HG03520 (cell line): ENCODE measurements at regions not wholly inside any gene's neighbourhood (a gene's known extent, or its start where the extent isn't known, plus 50 kb on each side); places are given as distances from the start of the nearest gene placed in this dataset.
"Not testable (repeated sequence)": the region's sequence is repeated elsewhere in the genome, so short reads cannot be mapped to it uniquely, and the experiment has no call there.

ENCODE experiments used
- ATAC-seq: cut with Tn5 transposase; IDR thresholded peaks from one replicate; pipeline ENCODE4 v1.9.1; 2021; ENCODE audit warnings: mild to moderate bottlenecking, moderate library complexity; ENCODE audit not compliant: unreplicated experiment

DNA sequence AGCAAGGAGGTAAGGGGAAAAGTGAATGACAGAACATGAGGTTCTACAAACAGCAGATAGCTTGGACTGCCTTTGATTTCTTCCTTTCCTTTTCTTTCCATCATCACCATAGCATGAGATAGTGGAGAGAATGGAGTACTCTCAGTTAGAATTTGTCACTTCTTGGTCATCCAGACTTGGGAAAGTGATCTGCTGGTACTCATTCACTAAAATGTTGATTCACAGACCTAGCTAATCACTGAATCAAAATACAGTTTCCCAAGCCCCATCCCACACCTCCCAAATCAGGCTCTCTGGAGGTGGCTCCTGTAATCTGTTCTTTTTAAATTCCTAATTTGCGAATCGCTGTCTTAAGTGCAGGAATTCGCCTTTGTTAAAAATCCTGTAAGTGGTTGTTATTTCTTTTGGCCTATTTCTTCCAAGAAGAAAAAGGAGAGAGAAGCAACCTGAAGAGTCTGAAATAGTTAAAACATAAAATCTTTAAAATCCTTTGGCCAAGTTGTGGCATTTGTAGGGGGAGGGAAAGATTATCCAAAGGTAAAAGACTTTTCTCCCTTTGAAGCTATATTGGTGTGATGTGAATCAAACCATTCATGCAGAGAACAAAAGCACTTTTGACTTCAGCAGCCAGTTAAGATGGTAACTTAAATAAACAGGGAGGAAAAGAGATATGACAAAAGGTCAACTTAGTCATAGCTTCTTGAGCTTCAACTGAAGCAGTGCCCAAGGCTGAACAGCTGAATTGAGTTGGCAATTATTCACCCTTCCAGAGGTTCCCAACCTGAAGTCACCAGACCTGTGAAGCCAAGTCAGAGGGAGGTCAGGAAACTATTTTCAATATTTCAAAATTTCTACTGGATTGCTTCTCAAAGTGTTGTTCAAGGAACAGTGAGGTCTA is 255.1 kb upstream of the KRR1 start:
- ATAC-seq = no peak

DNA sequence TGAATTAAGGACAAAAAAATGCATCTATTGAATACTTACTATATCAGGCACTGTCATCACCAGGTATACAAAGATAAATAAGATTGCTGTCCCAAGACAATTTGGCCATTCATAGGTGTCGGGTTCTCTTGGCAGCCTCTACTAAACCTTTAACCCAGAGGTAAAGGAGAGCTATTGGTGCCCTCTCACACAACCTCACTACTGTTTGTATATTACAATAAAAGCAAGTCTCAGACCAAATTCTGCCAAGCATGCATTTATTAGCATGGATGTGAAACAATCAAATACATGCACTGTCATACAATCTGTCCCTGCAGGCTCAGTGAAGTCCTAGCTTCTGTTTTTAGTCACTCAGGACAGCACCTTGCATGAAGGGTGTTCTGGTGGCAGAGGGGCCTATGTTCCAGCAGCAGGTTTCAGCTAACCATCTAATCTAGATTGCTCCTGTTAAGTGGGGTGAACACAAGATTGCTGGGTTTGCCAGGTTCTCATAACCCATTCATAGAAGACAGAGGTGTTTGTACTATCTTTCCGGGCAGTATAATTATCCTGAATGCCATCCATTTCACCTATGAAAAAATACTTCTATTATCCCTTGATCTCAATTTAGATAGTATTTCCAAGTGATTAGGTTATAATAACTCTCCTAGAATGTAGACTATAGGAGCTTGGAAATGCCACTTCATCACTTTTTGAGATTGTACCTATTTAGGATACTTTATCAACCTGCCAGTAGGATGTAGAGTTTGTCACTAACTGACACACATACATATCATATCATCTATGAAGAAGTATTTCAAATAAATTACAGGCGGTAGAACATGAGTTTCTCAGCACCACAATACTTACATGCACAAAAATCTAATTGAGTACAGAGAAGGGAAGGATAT is 254.0 kb upstream of the KRR1 start:
- no peak for ATAC-seq

DNA sequence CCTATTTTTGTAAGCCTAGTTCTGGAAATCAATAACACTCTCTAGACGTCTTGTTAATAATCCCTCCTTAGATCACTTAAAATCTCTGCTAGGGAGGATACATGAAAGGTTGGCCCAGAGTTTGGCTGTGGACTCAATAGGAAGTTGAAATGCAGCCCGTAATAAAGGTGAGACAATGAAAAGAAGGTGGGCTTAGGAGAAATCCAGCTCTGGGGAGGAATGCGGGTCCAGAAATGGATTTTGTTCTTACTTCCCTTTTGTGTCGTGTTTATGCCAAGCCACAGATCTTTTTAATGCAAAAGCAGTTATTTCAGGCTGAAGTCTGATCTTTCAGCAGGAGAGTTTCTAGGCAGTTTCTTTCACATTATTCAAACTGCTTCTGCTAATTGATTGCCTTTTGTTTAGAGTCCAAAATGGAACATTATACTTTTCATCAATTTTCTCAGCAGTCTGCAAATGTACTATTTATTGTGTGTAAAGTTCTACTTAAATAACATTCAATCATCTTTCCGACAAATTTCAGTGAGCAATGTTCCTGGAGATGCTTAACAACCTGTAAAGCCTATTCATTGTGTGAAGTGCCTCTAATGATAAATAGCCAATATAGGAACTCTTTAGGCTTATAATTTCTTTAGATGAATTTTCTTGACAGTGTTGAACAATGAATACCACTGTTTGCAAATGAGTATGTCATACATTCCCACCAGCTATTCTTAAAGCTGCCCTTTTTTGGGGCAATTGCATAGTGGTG is 252.9 kb upstream of the KRR1 start:
- ATAC-seq = no peak

DNA sequence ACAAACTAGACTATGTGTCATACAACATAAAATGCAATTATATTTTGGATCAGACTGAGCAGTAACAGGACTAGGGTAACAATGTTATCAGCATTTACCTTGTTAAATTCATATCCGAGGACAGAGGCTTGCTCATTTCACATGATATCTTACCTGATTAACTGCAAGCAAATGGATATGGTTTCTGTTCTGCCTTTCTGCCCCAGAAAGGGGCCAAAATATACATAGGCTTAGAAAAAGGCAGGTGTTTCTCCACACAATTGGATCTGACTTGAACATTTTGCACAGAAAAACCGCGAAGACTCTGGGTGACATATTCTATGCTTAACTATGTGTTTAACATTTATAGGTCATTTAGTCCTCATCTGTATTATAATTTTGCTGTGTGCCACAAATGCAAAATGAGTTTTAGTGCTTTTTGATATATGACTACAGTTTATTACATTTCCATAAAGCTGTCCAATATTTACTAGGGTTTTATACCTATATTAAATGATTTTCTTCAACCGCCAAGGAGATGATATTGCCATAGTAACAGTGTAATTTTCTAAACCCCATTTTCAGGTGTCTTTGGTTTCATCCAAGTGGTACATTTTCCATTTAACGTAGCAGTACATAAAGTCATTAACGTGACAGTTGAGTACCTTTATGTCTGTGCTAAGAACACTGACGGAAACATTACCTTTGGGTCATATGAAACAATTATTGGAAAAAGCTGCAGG is 249.3 kb upstream of the KRR1 start:
- no peak for ATAC-seq

DNA sequence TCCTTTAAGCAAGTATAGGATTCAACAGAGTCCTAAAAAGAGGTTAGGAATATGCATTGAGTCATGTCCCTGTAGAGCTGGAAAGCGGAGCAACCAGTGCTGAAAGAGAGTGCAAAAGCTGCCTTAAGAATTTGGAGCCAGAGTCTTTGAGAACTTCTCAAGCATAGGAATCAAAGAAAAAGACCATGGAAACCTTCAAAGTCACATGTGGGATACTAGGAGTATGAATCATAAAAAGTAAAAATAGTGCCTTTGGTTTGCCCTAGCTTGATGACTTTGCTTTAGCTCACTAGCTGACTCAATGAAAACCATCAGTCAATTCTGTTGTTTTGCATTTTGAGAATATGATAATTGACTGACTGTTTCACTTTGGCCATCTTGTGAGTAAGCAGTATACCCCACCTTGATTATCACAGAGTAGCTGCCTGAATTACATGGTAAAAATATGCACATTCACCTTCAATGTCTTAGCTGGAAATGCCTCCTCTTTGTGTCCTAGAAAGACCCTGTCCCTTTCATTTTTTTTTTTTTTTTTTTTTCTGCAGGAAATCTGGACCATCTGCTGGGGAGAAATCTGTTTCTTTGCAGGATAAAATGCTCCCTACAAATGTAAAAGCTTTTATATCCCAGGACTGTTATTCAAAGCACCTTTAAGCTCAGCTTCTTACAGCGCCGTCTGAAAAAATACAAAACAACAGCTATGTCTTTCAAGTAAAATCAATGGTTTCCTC is 248.6 kb upstream of the KRR1 start:
- peak; percentile 60 for ATAC-seq

DNA sequence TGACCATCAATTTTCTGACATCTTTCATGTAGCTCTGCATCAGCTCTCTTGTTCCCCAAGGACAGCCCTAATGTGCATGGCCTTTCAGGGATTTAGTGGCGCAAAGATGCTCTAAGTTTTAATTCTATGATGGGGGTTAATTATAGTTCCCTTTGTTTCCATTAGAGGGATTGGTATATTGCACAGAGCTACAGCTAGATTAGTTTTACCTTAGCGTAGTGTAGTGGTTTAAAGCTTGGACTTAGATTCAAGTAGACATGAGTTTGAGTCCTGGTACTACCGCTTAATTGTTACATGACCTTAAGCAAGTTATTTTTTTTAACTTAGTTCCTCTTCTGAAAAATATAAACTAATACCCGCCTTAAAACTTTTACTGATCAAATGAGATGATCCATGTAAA is 247.8 kb upstream of the KRR1 start:
- no peak for ATAC-seq

DNA sequence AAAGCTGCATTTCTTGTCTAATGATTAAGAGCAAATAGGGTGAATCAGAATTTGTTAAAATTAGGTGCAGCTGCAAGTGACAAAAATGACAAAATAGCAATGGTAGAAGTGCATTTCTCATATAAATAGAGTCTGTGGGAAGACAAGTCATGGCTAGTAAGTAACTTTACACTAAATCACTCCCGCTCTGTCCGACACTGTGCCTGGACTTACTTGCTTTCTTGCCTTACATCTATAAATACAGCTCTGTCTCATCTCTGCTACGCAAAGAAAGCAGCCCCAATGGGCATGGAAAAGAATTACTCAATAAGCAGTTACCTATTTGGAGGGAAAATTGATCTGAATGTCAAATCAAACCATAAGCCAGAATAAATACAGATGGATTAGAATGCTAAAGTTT is 245.4 kb upstream of the KRR1 start:
- ATAC-seq = no peak

DNA sequence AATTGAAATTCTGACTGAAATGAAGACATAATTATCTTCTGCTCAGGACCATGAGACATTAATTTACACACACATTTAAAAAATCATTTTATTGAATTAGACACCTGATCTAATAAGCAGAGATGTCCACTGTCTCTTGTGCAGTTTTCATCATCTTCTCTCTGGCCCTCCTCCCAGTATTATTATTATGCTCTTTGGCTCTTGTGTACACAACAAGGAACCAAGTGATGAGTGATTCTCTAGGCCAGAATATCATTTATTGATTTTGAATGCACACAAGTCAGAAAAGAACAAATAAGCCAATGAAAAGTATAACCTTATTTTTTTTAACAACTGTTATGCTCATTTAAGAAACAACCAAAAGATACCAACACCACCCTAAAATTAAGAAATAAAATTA is 244.7 kb upstream of the KRR1 start:
- no peak for ATAC-seq

DNA sequence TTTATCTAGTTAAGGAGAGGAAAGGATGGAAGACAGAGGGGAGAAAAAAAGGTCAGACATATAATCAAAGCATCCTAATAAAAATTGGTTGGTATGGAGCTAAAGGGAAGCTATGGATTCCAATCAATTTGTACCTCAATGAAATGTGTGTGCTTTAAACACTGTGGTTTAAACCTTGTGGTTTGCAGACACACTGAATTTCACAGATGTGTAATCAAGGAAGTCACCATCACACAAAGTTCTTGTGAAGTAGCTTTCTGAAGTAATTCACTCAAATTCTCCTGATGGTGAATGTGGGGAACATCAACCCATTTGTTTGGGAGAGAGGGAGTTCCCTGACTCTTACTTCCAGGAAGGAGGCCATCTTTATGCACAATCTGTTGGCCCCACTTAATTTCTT is 243.3 kb upstream of the KRR1 start:
- no peak for ATAC-seq

DNA sequence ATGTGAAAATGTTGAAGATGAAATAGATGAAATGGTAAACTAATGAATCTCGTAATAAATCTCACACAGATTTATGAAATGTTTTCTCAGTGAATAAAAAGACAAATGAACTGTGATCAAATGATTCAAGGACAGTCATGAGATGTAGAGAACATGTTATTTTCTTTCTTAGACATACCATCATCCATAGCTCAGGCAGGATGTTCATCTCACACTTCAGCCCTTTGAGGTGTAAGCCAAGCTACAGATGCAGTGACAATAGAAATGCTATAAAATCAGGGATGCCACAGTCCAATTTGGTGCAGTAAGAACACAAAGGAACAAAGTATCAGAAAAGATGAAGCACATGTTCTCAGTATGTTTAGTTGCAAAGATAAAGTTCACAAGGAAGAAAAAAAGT is 242.7 kb upstream of the KRR1 start:
- ATAC-seq = no peak

DNA sequence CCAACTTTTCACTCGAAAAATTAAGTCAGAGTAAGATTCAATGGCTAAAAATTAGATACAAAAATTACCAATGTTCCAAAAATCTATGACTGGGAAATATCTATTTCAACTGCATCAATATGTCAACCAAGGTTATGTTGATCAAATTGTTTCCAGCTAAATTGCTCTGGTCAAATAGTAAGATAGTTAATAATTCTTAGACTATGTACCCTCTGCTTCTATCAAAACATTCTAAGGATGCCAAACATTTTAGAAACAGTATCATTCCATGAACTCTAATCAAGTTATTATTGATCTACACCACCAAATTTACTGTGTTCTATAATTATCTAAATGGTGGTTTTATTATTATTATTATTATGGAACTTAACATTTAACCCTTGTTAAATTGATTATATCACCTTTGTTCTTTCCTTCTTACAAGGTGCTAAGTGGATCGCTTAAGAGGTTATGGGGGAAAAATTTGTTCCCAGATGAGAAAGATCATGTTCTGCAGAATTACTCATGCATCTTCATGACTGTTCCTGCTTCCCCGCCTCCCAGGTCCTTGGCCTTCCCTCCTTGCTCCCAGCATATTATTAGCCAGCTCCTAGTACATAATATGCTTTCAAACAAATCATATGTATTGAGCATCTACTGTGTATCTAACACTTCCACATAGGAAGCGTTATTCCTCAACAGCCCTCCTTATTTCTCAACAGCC is 240.5 kb upstream of the KRR1 start:
- no peak for ATAC-seq

DNA sequence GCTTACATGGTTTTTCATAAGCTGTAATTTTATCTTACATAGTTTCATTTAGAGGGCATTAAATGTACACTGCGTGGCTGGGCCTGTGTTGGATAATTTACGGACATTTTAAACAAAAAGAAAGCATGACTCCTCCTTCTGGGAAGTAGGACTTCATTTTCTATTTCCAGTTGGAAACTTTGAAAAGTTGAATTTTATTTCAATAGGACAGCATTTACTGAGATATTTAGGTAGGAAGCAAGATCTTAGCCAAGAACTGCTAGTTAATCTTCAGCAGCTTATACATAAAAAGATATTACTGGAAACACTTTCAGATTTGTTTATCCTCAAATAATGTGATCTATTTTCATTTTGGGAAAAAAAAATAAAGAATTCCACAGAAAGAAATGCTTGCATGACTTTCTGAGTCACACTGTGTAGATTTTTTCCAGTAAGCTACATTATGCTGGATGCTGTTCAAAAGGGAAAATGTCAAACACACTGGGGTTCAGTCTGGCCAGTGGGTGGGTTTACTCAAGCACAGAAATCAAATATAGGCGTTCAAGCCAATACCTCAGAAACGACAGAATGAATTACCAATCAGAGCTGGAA is 239.4 kb upstream of the KRR1 start:
- no peak for ATAC-seq

DNA sequence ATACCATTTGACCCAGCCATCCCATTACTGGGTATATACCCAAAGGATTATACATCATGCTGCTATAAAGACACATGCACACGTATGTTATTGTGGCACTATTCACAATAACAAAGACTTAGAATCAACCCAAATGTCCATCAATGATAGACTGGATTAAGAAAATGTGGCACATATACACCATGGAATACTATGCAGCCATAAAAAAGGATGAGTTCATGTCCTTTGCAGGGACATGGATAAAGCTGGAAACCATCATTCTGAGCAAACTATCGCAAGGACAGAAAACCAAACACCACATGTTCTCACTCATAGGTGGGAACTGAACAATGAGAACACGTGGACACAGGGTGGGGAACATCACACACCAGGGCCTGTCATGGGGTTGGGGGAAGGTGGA is 237.6 kb upstream of the KRR1 start:
- ATAC-seq = not testable (repeated sequence)

DNA sequence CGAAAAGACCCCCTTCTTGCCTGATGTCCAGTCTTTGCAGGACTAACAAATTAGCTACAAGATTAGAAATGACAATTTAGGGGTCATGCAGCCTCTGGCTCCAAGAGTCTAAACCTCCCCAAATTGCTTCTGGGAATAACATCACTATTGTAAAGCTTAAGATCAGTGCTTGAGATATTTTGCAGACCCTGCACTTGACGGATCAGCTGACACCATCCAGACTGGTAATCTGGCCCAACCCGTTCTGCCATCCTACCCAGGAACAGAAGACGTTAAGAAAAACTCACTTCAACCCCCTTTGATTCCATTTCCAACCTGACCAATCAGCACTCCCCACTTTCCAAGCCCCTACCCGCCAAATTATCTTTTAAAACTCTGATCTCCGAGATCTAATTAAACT is 236.7 kb upstream of the KRR1 start:
- no peak for ATAC-seq

DNA sequence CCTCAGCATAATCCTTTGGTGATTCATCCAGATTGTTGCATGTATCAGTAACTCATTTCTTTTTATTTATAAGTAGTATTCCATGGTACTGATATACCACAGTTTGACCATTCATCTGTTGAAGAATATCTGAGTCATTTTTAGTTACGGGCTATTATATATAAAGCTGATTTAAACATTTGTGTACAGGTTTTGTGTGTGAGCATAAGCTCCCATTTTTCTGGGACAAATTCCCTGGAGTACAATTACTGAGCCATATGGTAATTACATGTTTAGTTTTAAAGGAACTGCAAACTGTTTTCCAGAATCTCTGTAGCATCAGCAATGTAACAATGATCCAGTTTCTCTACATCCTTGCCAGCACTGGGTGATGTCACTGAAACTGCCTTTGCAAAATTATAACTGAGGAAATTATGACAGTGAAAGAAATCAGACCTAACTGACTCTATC is 236.2 kb upstream of the KRR1 start:
- ATAC-seq = no peak

DNA sequence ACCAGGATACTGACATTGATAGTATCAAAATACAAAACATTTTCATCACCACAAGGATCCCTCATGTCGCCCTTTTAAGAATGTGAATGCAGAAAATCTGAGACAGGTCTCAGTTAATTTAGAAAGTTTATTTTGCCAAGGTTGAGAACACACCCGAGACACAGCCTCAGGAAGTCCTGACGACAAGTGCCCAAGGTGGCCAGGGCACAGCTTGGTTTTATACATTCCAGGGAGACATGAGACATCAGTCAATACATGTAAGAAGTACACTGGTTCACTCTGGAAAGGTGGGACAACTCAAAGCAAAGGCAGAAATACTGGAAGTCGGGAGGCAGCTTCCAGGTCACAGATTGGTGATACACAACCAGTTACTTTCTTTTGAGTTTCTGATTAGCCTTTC is 235.2 kb upstream of the KRR1 start:
- ATAC-seq = no peak

DNA sequence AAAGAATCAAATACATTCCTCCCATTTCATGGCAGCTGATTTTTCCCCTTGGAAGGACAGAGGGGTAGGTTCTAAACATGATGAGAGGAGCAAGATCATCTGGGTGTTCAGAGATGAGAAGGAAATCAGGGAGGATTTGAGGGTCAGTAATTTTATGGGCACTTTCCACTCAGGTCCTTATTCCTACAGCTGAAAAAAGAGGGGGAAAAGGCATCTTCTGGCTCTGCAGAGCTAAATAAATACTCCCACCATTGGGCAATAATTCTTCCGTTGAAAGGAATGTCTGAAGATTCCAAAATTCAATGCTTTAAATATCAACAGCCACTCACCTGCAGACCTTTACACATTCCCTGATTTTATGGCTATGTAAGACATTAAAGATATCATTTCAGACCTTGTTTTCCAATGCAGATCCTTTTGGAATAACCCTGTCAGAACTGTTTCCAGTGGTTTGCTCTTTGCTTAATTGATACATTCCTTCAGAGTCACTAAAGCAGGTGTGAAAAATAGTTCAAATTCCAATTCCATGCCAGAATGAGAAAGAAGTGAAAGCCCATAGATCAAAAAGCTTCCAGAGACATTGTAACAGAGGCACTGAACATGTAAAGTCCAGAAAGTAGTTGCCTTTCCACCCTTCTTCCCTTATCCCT is 233.3 kb upstream of the KRR1 start:
- ATAC-seq = no peak

DNA sequence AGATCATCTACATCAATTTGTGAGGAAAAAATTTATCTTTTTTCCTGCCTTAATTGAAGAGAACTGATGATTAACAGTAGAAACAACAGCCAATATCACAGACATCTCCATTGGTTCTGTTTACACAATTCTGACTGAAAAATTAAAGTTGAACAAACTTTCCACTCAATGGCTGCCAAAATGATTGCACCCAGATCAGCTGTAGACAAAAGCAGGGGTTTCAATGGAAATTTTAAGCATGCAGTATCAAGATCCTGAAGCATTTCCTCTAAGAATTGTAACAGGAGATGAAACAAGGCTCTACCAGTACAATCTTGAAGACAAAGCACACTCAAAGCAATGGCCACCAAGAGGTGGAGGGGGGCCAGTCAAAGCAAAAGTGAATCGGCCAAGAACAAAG is 231.6 kb upstream of the KRR1 start:
- ATAC-seq = no peak
